OCI-LY3 (cell line): ENCODE measurements at regions not wholly inside any gene's neighbourhood (a gene's known extent, or its start where the extent isn't known, plus 50 kb on each side); places are given as distances from the start of the nearest gene placed in this dataset.

Experiments used
- H2AFZ ChIP-seq: fragments of 200-600, 300-600 bp; shearing (Covaris generic); 2 replicates; pipeline ENCODE4 v1.6.0; 2014; ENCODE audit warnings: antibody characterized with exemption, low read depth, low read length
- H3K27ac ChIP-seq: fragments of 200-600, 300-600 bp; sonication (generic); 2 replicates; pipeline ENCODE4 v1.5.1; 2014; ENCODE audit warnings: mild to moderate bottlenecking, low read length, moderate library complexity, mixed read lengths
- H3K27me3 ChIP-seq: fragments of 200-600, 300-600 bp; sonication (generic); 2 replicates; pipeline ENCODE4 v1.6.1; 2014; ENCODE audit warnings: low read depth, low read length, mixed read lengths
- H3K36me3 ChIP-seq: fragments of 200-600, 300-600 bp; sonication (generic); replicated peaks from 2 replicates; pipeline ENCODE3; 2014; ENCODE audit warnings: low read depth, low read length, mixed read lengths
- H3K4me1 ChIP-seq: fragments of 300-600, 200-600 bp; sonication (generic); 2 replicates; pipeline ENCODE4 v1.6.1; 2014; ENCODE audit warnings: low read length, mixed read lengths
- H3K4me2 ChIP-seq: fragments of 200-600, 300-600 bp; sonication (generic); 2 replicates; pipeline ENCODE4 v1.6.1; 2014; ENCODE audit warnings: low read length, mixed read lengths
- H3K4me3 ChIP-seq: fragments of 300-600, 200-600 bp; sonication (generic); 2 replicates; pipeline ENCODE4 v1.5.1; 2014; ENCODE audit warnings: antibody characterized with exemption, mild to moderate bottlenecking, low read length, moderate library complexity
- H3K79me2 ChIP-seq: fragments of 300-600, 200-600 bp; shearing (Covaris generic); 2 replicates; pipeline ENCODE4 v1.6.1; 2014; ENCODE audit warnings: mild to moderate bottlenecking, low read length, mixed read lengths
- H3K9ac ChIP-seq: fragments of 300-600, 200-600 bp; shearing (Covaris generic); 2 replicates; pipeline ENCODE4 v1.6.0; 2014; ENCODE audit warnings: mild to moderate bottlenecking, low read length, moderate library complexity
- H3K9me3 ChIP-seq: fragments of 200-600, 300-600 bp; shearing (Covaris generic); 2 replicates; pipeline ENCODE4 v1.6.1; 2014; ENCODE audit warnings: low read length, mixed read lengths; ENCODE audit not compliant: insufficient read depth
- H4K20me1 ChIP-seq: fragments of 200-600, 300-600 bp; sonication (generic); 2 replicates; pipeline ENCODE4 v1.6.1; 2016; ENCODE audit warnings: low read length, mixed read lengths; ENCODE audit not compliant: insufficient read depth
- EZH2phosphoT487 ChIP-seq: fragments of 200-600 bp; shearing (Covaris generic); IDR thresholded peaks from 2 replicates; pipeline ENCODE4 v1.6.1; 2018; ENCODE audit warnings: antibody characterized with exemption, mixed run types, low read depth
- TF ChIP-seq, protein P1 (sequence below): fragments of 200-600, 300-600 bp; sonication (generic); IDR thresholded peaks from 2 replicates; pipeline ENCODE4 v1.5.1; 2014; ENCODE audit warnings: antibody characterized with exemption, low read length, low read depth

DNA sequence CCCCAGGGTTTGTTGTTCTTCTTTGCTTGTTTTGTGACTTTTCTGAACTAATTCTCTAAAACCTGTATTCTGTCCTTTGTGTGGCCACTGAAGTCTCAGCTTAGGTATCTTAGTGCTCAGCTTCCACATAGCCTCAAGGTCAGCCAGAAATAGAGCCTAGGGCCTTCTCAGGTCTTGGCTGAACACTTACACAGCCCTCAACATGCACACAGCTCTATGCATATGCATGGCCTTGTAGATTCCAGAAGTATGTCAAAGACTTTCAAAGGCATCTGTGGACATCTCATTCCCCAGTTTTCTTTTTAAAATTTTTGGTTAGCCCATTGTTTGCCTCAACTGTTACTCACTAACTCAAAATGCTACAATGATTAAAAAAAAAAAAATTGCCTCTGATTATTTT is 99.9 kb upstream of the GRIA1 start:
- Histone ChIP-seq H2AFZ (no peak overlapping the region), H3K9me3 (no peaks in the 10 kb centered on the region), H3K4me1 (no peaks in the 10 kb centered on the region), H3K36me3 (no peaks in the 10 kb centered on the region), H3K9ac (no peak overlapping the region), H3K27me3 (no peaks in the 10 kb centered on the region), H3K27ac (no peak overlapping the region), H3K4me2 (no peak overlapping the region), H3K4me3 (no peak overlapping the region), H4K20me1 (no peaks in the 10 kb centered on the region), H3K79me2 (no peaks in the 10 kb centered on the region)
- no peak for TF ChIP-seq EZH2phosphoT487
- TF ChIP-seq, protein P1, sequence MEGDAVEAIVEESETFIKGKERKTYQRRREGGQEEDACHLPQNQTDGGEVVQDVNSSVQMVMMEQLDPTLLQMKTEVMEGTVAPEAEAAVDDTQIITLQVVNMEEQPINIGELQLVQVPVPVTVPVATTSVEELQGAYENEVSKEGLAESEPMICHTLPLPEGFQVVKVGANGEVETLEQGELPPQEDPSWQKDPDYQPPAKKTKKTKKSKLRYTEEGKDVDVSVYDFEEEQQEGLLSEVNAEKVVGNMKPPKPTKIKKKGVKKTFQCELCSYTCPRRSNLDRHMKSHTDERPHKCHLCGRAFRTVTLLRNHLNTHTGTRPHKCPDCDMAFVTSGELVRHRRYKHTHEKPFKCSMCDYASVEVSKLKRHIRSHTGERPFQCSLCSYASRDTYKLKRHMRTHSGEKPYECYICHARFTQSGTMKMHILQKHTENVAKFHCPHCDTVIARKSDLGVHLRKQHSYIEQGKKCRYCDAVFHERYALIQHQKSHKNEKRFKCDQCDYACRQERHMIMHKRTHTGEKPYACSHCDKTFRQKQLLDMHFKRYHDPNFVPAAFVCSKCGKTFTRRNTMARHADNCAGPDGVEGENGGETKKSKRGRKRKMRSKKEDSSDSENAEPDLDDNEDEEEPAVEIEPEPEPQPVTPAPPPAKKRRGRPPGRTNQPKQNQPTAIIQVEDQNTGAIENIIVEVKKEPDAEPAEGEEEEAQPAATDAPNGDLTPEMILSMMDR = no peak

DNA sequence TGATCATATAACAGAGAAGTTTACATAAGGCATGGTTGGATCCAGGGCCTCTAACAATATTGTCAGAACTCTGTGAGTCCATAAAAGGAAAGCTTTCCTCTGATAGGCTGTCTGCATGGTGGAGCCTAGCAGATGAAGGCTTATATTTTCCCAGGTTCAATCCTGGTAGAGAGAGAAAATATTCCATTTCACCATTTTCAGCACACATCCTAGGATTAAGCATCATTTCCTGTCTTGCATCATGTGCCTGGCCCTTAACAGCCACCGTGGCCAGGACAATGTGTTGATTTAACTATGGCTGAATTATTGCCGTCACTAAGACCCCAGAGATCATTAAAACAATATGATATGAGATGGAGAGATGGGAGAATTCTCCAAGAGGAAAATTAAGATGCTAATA is 90.9 kb upstream of the GRIA1 start:
- Histone ChIP-seq H3K4me2 (no peak overlapping the region), H3K79me2 (no peaks in the 10 kb centered on the region), H3K27ac (no peak overlapping the region), H3K27me3 (no peaks in the 10 kb centered on the region), H3K9me3 (no peaks in the 10 kb centered on the region), H4K20me1 (no peaks in the 10 kb centered on the region), H3K4me3 (no peak overlapping the region), H3K9ac (no peak overlapping the region), H2AFZ (no peak overlapping the region), H3K36me3 (no peaks in the 10 kb centered on the region), H3K4me1 (no peaks in the 10 kb centered on the region)
- TF ChIP-seq, protein P1 = no peak
- no peak for TF ChIP-seq EZH2phosphoT487

DNA sequence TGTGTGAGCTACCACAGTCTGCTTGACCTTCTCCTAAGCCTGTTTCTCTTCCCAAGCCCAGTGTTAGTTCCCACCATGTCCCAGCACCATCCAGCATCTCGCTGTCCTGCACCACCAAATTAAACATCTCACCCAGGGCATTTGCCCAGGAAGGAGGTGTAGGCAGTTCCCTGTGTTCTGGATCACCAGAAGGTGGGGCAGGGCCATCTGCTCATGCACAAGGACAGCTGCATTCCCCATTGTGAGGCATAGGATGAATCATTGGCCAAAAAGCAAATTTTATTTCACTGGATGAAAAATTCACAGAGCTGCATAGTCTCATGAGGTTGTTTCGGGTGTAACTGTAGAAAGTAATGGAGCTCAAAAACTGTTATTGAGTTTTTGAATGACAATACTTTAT is 89.5 kb upstream of the GRIA1 start:
- Histone ChIP-seq H3K27ac (no peak overlapping the region), H3K4me2 (no peak overlapping the region), H3K9ac (no peak overlapping the region), H3K79me2 (no peaks in the 10 kb centered on the region), H3K36me3 (no peaks in the 10 kb centered on the region), H4K20me1 (no peaks in the 10 kb centered on the region), H3K4me3 (no peak overlapping the region), H3K9me3 (no peaks in the 10 kb centered on the region), H3K27me3 (no peaks in the 10 kb centered on the region), H3K4me1 (no peaks in the 10 kb centered on the region), H2AFZ (no peak overlapping the region)
- TF ChIP-seq, protein P1 = no peak
- no peak for TF ChIP-seq EZH2phosphoT487

DNA sequence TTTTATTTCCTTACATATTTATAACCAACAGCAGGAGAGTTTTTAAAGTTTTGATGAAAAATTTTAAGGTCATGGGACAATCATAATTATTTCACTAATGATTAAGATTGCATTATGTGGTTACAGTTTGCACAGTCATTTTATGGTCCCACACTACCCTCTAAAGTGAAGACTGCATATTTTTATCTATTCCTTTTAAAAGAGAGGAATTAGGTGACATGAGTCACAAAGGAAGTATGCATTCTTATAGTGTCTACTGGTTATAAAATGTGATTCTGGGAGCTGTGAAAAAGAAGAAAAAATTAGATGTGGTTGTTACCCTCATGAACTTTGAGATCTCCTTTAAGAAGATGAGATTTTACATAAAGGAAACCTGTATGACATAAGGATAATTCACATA is 87.9 kb upstream of the GRIA1 start:
- H3K4me3 ChIP-seq = no peak overlapping the region
- H3K4me2 ChIP-seq = no peak overlapping the region
- no peaks in the 10 kb centered on the region for H3K9me3 ChIP-seq
- no peak overlapping the region for H2AFZ ChIP-seq
- no peak for TF ChIP-seq EZH2phosphoT487
- H4K20me1 ChIP-seq = no peaks in the 10 kb centered on the region
- H3K27me3 ChIP-seq = no peaks in the 10 kb centered on the region
- no peaks in the 10 kb centered on the region for H3K79me2 ChIP-seq
- no peak overlapping the region for H3K9ac ChIP-seq
- H3K4me1 ChIP-seq = no peaks in the 10 kb centered on the region
- no peak overlapping the region for H3K27ac ChIP-seq
- H3K36me3 ChIP-seq = no peaks in the 10 kb centered on the region

DNA sequence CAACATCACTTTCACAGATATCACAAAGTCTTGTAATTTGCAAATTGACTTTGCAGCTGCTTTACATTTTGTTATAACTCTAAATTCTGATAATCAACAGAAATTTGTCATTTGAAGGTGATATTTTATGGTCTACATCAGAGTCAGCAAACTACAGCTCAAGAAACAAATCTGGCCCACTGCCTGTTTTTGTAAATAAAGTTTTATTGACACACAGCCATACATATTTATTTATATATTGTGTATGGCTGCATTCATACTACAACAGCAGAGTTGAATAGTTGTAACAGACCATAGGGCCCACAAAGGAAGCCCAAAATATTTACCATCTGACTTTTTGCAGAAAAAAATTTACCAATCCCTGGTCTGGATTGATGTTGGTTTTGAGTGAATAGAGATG is 87.0 kb upstream of the GRIA1 start:
- Histone ChIP-seq H3K9me3 (no peaks in the 10 kb centered on the region), H3K27ac (no peak overlapping the region), H3K27me3 (no peaks in the 10 kb centered on the region), H3K4me3 (no peak overlapping the region), H4K20me1 (no peaks in the 10 kb centered on the region), H3K36me3 (no peaks in the 10 kb centered on the region), H3K4me1 (no peaks in the 10 kb centered on the region), H3K79me2 (no peaks in the 10 kb centered on the region), H2AFZ (no peak overlapping the region), H3K4me2 (no peak overlapping the region), H3K9ac (no peak overlapping the region)
- no peak for TF ChIP-seq EZH2phosphoT487
- TF ChIP-seq, protein P1 = no peak
